RCC 7860 (cell line): ENCODE measurements at regions not wholly inside any gene's neighbourhood (a gene's known extent, or its start where the extent isn't known, plus 50 kb on each side); places are given as distances from the start of the nearest gene placed in this dataset.
"Not testable (repeated sequence)": the region's sequence is repeated elsewhere in the genome, so short reads cannot be mapped to it uniquely, and the experiment has no call there.

Experiments
- DNase-seq: peaks from one replicate; pipeline ENCODE4 v3.0.0-alpha.2; 2015; ENCODE audit warnings: low spot score
- FAIRE-seq: peaks from 2 replicates; lab custom pipeline; 2012; peaks lifted over from hg19 to GRCh38; lab: Jason Lieb, UNC

DNA sequence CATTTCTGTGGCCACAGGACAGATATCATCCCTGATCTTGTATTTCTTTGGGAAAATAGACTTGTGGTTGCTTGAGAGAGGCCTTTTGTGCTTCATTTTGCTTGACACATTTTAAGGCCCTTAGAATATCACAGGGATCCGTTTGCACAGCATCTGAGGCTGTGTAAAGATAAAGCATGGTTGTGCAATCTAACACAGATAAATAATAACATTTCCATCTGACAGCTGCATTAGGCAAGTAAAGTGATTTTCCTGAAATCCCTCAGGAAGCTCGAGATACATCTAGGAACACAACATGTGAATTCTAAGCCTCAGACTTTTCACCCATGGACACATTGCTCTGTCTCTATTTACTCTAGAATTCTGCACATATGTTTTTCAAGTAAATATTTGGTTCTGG is 212.8 kb upstream of the ADAMTSL1 start:
- FAIRE-seq (no peak), DNase-seq (no peak)

DNA sequence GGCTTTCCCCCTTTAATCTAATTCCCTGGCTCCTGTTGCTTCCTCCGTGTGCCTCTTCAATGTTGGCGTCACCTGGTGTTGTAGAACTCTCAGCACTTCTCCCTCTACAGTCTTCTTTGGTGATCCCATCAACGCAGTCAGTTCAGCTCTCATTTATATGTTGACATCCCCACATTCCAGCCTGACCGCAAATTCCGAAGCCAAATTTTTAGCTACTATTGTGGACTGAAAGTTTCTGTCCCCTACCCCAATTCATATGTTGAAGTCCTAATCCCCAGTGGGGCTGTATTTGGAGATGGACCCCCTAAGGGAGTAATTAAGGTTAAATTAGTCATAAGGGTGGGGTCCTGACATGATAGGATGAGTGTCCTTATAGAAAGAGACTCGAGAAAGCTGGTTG is 210.6 kb upstream of the ADAMTSL1 start:
- FAIRE-seq = no peak
- DNase-seq = no peak

DNA sequence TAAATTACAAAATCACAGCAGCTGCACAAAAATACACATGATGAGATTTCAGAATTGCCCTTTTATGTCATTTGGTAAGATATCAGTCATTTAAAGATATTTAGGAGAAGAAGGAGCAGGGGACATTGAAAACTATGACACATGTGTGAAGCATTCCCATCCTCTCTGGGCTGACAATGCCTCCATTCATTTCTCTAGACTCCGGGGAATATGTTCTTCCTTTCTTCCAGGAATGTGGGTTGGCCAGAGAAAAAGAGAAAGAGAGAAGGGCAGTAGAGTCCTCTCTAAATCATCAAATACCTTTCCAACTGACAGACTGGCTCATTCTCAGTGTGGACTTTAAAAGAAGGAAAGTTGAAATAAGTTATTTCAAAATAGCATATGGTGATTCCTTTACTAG is 205.6 kb upstream of the ADAMTSL1 start:
- FAIRE-seq (no peak), DNase-seq (peak; percentile 75)

DNA sequence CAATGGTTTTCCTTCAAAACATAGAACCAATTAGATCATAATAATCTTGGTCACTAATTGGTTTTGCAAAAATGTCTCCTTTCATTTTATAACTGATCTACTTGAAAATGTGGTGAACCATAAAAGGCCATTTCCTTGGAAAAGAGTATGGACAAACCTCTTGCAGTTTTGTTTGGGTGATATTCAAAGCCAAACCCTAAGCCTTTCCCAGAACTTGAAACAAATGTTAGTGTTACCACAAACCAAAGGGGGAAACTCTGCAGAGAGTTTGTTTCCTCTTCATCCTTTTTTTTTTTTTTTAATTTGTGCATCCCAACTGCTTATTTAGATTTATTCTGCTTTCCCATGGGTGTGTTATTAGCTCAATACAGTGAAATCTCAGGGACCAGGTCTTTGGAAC is 204.4 kb upstream of the ADAMTSL1 start:
- DNase-seq (no peak), FAIRE-seq (no peak)

DNA sequence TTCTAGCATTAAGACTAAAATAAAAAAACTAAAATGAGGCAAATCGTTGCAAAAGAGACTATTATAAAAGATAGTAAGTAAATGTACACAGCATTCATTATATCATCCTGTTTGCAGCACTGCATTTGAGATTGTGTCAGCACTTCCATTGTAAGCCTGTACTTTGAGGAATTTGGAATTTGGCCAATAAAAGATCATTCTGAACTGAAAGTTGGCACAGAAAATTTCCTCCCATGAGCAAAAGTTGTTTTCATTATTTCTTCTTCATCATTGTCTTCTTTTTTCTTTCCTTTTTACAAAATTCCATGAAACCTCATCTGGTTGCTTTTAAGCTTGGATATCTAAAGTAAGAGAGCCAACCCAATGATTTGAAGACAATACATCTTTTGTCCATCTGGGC is 199.3 kb upstream of the ADAMTSL1 start:
- DNase-seq (no peak), FAIRE-seq (no peak)

DNA sequence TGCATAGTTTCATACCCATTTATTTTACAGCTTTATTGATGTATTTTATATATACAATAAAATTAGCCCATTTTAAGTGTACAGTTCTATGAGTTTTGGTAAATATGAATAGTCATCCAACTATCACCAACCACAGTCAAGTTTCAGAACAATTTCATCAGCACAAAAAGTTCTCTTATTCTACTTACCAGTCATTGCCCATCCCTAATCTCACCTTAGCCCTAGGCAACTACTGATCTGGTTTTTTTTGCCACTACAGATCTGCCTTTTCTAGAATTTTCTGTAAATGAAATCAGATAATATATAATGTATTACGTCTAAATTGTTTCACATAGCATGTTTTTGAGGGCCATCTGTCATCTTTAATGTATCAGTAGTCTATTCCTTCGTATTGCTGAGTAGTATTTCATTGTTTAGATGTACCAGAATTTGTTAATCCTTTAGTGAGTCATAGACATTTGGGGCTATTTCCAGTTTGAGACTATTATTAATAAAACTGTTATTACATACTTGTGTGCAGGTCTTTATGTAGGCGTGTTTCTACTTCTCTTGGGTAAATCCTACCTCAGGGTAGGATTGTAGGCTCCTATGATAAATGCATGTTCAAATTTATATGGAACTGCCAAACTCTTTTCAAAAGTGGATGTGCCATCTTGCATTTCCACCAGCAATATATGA is 198.5 kb upstream of the ADAMTSL1 start:
- DNase-seq (no peak), FAIRE-seq (no peak)

DNA sequence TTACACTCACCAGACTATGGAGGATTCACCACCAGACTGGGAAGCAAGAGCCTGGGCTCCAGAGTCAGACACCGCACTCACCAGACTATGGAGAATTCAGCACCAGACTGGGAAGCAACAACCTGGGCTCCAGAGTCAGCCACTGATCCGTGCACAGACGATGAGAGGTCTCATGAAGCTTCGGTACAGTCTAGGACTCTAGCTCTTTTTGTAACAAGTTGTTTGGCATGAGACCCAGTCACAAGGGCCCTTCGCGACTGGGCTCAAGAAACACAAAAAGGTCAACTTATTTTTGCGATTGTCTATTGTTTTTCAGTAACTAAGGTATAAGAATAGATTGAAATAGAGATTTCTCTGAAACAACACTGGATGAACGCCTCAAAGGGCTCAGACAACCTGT is 192.7 kb upstream of the ADAMTSL1 start:
- FAIRE-seq = no peak

DNA sequence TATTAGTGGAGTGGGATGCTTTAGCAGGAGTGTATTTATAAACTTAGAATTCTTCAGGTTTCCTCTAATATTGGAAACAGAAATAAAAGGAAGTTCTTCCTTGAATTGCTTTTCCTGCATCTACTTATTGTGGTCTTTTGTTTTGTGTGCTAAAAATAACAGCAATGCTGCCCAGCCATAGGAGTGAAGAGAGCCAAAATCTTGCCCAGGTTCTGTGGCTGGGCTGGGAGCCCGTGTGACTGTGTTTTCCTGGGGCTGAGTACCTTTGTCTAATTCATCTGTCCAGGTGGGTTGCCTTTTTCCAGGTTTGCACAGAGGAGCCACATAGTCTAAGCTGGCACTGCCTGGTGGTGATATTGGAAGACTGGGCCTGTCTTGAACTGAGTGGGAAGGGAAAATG is 179.7 kb upstream of the ADAMTSL1 start:
- no peak for FAIRE-seq

More for the DNA sequence above, 192.7 kb upstream of the ADAMTSL1 start:
- no peak for DNase-seq

DNA sequence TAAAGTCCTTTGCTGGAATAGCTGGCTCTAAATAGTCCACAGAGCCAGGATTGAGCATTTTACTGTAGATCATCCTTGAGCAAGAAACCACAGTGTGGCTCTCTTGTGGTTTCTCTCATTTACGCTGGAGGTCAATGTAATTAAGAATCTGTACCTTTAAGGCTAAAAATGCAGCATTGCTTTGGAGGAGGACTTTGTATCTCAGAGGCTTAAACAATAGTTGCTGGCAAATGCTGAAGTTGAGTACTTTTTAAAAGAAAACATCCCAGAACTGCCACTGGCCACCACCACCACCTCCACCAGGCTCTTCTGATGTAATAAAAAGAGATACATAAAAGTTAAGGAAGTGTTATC is 177.3 kb upstream of the ADAMTSL1 start:
- FAIRE-seq (no peak), DNase-seq (no peak)

More for the DNA sequence above, 179.7 kb upstream of the ADAMTSL1 start:
- DNase-seq = no peak

DNA sequence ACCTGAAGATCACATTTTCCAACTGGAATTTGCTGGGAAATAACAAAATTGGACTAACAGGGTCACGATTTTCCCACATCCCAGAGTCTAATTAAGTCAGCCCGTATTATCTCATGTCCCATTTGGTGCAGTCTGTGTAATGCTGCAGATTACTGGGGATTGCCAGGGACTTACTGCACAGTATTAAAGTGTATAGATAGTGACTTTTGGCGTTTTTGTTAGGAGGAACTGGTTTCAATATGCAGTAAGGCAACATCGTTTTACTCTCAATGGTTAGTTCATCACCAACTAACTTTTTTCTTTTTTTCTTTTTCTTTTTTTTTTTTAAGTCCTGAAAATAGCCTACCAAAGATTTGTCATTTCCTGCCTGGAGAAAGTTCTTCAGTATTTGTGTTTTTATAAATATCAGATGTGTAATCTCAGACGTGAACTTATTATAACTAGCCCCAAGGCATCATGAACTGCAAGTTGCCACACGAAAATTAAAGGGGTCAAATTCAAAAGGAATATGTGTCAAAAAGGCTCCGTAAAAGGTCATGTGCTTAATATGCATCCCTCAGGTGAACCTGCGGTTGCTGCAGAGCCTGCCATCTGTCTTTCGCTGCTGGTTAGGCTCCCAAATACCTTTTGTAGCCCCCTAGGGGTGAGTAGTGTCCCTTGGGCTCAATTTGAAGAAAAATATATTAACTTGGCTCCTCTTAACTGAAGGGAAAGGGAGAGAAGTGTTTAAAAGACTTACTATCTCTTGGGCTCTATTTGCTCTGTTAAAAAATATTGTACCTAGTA is 176.7 kb upstream of the ADAMTSL1 start:
- DNase-seq = no peak
- FAIRE-seq = no peak

DNA sequence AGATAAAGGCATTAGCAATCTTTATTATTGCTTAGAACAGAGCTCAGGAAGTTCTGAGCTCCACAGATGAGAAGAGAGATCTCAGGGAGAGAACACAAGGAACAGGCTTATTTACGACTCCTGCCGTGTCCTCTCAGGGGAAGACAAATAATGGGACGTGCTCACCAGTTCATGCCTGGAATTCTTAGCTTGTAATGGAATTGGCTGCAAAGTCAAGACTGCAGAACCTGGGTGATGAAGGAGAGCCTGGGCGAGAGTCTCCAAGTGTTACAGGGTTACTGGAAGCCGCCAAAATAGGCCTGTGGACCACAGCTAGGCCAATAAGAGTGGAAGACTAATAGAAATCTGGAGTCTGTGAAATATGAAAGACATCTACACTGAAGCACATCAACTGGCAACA is 174.5 kb upstream of the ADAMTSL1 start:
- no peak for FAIRE-seq
- no peak for DNase-seq

DNA sequence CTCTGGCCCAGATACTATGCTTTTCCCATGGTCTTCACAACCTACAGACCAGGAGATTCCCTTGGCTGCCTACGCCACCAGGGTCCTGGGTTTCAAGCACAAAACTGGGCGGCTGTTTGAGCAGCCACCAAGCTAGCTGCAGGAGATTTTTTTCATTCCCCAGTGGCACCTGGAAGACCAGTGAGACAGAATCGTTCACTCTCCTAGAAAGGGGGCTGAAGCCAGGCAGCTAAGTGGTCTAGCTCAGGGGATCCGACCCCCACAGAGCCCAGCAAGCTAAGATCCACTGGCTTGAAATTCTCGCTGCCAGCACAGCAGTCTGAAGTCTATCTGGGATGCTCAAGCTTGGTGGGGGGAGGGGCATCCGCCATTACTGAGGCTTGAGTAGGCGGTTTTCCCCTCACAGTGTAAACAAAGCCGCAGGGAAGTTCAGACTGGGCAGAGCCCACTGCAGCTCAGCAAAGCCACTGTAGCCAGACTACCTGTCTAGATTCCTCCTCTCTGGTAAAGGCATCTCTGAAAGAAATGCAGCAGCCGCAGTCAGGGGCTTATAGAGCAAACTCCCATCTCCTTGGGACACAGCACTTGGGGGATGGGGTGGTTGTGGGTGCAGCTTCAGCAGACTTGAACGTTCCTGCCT is 168.7 kb upstream of the ADAMTSL1 start:
- not testable (repeated sequence) for DNase-seq, FAIRE-seq

DNA sequence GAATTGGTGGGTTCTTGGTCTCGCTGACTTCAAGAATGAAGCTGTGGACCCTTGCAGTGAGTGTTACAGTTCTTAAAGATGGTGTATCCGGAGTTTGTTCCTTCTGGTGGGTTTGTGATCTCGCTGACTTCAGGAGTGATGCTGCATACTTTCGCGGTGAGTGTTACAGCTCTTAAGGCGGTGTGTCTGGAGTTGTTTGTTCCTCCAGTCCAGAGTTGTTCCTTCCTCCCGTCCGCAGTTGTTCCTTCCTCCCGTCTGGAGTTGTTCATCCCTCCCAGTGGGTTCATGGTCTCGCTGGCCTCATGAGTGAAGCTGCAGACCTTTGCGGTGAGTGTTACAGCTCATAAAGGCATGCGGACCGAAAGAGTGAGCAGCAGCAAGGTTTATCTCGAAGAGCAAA is 159.6 kb upstream of the ADAMTSL1 start:
- DNase-seq (no peak), FAIRE-seq (no peak)

DNA sequence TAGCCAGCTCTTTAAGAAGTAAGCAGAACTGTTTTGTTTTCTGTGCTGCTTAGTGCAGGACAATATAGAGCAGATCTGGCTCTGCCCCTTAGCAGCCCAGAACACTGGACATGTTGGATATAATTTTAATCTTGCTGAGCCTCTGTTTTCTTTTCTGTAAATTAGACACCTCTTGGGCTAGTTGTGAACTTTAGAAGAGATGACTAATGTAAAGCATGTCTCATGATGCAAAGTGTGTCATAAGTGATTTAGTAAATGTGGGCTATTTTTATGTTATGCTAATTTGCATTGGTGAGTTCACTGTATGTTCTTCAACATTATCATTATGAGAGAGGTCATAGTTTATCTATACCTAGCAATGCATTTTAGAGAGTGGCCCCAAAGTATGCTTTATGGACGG is 156.1 kb upstream of the ADAMTSL1 start:
- no peak for FAIRE-seq
- no peak for DNase-seq

DNA sequence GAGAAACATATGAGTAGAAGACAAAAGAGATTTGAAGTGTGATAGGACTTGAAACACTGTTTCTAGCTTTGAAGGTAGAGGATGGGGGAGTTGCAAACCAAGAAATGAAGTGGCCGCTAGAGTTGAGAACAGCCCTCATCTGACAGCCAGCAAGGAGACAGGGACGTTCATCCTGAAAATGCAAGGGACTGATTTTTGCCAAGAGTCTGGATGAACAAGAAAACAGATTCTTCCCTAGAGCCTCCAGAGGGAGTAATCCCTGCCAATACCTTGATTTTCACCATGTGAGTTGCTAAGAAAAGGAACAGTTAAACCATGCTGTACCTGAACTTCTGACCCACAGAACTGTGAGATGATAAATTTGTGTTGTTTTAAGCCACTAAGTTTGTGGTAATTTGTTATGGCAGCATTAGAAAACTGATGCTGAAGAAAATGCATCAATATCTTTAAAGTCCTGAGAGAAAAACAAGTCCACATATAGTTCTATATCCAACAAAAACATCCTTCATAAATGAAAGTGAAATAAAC is 154.0 kb upstream of the ADAMTSL1 start:
- FAIRE-seq = no peak
- DNase-seq = no peak

DNA sequence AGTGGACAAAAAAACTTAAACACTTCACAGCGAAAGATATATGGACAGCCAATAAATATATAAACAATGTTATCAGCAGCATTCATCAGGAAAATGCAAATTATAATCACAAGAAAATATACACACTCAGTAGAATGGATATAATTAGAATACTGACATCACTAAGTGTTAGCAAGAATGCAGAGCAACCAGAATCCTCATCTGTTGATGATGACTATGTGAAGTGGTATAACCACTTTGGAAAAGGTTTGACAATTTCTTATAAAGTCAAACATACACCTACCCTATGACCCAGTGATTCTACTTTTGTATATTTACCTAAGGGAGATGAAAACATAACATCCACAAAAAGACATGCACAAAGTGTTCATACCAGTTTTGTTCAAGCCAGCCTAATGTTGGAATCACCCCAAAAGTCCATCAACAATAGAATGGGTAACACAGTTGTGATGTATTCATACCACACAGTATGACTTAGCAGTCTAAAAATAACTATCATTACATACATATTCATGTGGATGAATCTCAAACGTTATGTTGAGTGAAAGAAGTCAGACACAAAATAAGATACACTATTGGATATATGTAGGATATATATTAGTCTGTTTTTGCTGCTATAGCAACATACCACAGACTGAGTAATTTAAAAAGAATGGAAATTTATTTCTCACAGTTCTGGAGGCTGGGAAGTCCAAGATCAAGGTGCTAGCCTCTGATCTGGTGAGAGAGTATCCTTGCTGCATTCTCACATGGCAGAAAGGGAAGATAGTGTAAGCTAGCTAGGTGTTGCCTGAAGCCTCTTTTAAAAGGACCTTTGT is 148.8 kb upstream of the ADAMTSL1 start:
- FAIRE-seq (no peak), DNase-seq (no peak)

DNA sequence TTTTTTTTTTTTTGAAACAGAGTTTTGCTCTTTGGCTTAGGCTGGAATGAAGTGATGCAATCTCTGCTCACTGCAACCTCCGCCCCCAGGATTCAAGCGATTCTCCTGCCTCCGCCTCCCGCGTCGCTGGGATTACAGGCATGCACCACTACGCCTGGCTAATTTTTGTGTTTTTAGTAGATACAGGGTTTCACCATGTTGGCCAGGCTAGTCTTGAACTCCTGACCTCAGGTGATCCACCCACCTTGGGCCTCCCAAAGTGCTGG is 148.3 kb upstream of the ADAMTSL1 start:
- not testable (repeated sequence) for FAIRE-seq, DNase-seq

DNA sequence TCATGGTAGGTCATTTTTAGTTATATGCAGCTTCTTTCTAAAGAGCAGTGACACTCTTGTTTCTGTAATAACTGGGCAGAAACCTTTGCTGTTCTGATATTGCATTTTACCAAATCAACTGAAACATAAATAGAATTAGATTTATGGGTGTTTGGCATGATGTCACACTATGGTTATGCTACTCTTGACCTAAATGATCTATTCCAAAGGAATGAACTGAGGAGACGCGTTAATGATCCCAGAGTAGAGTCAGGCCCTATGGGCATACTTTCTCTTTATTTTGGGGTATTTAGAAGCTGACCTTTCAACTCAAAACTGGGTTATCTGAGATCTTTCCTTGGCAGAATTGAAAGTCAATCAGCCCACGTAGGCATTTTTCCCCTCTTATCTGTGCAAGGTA is 146.8 kb upstream of the ADAMTSL1 start:
- no peak for FAIRE-seq
- no peak for DNase-seq

DNA sequence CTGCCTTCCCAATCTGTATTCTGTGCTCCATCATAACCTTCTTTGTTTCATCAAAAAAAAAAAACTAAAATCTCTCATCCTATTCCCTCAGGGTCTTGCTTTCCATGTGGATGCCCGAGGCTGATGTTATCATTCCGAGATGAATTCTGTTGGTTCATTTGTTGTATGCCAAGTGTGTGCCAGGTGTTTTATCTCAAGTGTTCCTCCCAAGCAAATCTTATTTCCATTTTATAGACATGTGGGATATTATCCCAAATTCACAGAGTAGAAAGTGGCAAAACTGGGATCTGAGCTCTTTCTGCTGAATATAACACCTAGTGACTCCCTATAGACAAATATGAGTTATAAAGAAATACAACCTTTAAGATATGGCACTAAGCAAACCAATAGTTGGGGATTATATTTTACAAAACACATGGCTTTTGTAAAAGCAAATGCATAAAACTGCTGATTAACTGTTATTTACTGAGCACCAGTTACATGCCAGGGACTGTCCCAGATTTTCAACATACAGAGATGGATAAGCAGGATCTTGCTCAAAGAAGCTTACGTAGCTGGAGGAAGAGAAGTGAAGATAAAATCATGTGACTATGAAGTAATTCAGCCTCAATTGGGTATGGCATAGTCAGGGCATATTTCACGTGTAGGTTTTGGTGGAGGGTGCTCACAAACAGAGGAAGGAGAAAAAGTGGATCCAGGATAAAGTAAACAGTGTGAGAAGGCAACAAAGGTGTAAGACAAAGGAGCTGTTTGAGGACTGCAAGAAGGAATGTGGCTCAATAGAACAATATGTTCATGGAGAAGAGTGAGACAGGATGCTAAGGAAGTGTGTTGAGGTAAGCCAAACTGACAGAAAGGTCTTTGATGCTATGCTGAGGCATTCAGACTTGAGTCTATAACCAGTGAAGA is 143.3 kb upstream of the ADAMTSL1 start:
- no peak for DNase-seq
- no peak for FAIRE-seq

DNA sequence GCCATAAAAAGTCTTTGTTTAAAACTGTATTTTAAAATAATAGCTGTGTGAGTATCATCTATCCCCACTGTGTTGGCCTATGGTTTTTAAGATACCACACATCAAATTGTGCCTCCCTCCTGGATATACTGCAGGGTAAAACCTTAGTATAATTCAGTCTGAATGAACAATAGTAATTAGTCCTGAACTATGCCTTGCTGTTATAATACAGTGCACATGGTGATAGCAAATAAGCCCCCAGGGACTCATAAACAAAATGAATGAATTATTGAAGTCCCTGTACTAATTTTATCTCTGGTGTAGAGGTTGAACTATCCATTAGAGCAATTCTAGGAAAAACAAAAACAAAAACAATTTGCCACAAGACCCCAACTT is 142.7 kb upstream of the ADAMTSL1 start:
- FAIRE-seq = no peak
- DNase-seq = no peak
